ENCODE measurements at regions not wholly inside any gene's neighbourhood (a gene's known extent, or its start where the extent isn't known, plus 50 kb on each side); places are given as distances from the start of the nearest gene placed in this dataset.

GRCh38 chr1:219542828-219543518 lies 69.9 kb downstream of the ZC3H11B start:
- H3K27me3 ChIP-seq (ENCODE audit: control insufficient read depth in 1 of 2, insufficient read depth in 2 of 2, low read length in 2 of 2), result no peaks in the 10 kb centered on the region
- no peaks in the 10 kb centered on the region for H3K4me1 ChIP-seq (ENCODE audit: control insufficient read depth in 2 of 2, insufficient read depth in 2 of 2, low read length in 1 of 2)
- no peak overlapping the region for H3K27ac ChIP-seq (ENCODE audit: low read depth in 2 of 2, low read length in 1 of 2)
- no peaks in the 10 kb centered on the region for H3K36me3 ChIP-seq (ENCODE audit: control insufficient read depth in 2 of 2, insufficient read depth in 2 of 2, low read length in 1 of 2)
- 76 to 77% methylated on average over 5 of the region's 5 CpGs for WGBS, 2 donors
- no peak overlapping the region for H3K4me3 ChIP-seq (ENCODE audit: low read depth in 1 of 2, low read length in 2 of 2)
- no peaks in the 10 kb centered on the region for H3K9me3 ChIP-seq (ENCODE audit: control insufficient read depth in 2 of 2, insufficient read depth in 1 of 2, low read depth in 1 of 2, low read length in 1 of 2)

DNA sequence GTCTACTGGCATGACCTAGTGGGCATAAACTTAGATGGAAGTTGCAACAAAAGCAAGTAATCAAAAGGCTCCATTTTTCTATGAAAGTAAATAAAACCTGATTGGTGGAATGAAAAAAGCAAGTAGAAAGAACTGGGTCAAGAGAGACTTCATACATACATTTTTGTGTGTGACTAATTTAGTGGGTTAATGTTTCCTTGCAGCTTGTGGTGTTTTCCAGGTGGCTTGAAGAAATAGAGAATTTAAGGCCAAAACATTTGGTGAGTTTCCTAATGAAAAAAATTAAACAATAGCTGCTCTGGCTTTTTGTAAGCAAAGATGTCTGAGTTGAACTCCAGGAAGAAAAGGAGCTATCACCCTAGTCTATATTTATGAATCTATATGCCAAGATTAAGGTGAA lies 71.0 kb downstream of the ZC3H11B start:
- H3K4me3 ChIP-seq (ENCODE audit: low read depth in 1 of 2, low read length in 2 of 2), result no peak overlapping the region
- H3K27ac ChIP-seq (ENCODE audit: low read depth in 2 of 2, low read length in 1 of 2), result no peak overlapping the region

DNA sequence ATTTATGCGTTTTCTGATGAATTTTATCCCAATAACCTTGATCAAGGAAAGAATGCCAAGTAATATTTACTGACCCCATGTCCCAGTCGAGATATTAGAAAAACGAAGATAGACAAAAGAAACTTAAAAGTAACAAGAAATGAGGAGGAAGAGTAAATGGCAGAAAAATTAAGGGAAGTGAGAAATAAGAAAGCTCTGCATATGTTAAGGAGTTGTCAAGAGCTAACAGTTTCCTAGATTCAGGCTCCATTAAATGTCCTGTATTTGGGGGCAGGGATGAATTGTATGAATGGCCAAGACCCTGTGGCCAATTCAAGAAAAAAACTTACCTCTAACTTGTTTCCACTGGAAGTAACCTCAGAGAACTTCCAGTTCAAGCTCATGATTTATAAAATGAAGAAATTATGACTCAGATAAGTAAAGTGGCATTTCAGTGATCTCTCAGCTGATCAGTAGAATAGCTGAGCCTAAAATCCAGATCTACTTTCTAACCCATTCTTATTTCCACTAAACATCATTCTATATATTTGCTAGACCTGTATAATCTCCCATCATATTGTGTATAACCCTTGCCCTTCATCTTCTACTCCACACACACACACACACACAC lies 73.2 kb downstream of the ZC3H11B start:
- no peaks in the 10 kb centered on the region for H3K4me1 ChIP-seq (ENCODE audit: control insufficient read depth in 2 of 2, insufficient read depth in 2 of 2, low read length in 1 of 2)
- no peak overlapping the region for H3K27ac ChIP-seq (ENCODE audit: low read depth in 2 of 2, low read length in 1 of 2)
- H3K4me3 ChIP-seq (ENCODE audit: low read depth in 1 of 2, low read length in 2 of 2), result no peak overlapping the region
- H3K27me3 ChIP-seq (ENCODE audit: control insufficient read depth in 1 of 2, insufficient read depth in 2 of 2, low read length in 2 of 2), result no peaks in the 10 kb centered on the region
- 61 to 67% methylated on average over 3 of the region's 3 CpGs for WGBS, 2 donors
- H3K9me3 ChIP-seq (ENCODE audit: control insufficient read depth in 2 of 2, insufficient read depth in 1 of 2, low read depth in 1 of 2, low read length in 1 of 2), result no peaks in the 10 kb centered on the region
- no peaks in the 10 kb centered on the region for H3K36me3 ChIP-seq (ENCODE audit: control insufficient read depth in 2 of 2, insufficient read depth in 2 of 2, low read length in 1 of 2)

More for the DNA sequence above, 71.0 kb downstream of the ZC3H11B start:
- H3K4me1 ChIP-seq (ENCODE audit: control insufficient read depth in 2 of 2, insufficient read depth in 2 of 2, low read length in 1 of 2), result no peaks in the 10 kb centered on the region
- no peaks in the 10 kb centered on the region for H3K27me3 ChIP-seq (ENCODE audit: control insufficient read depth in 1 of 2, insufficient read depth in 2 of 2, low read length in 2 of 2)
- no peaks in the 10 kb centered on the region for H3K9me3 ChIP-seq (ENCODE audit: control insufficient read depth in 2 of 2, insufficient read depth in 1 of 2, low read depth in 1 of 2, low read length in 1 of 2)
- H3K36me3 ChIP-seq (ENCODE audit: control insufficient read depth in 2 of 2, insufficient read depth in 2 of 2, low read length in 1 of 2), result no peaks in the 10 kb centered on the region

DNA sequence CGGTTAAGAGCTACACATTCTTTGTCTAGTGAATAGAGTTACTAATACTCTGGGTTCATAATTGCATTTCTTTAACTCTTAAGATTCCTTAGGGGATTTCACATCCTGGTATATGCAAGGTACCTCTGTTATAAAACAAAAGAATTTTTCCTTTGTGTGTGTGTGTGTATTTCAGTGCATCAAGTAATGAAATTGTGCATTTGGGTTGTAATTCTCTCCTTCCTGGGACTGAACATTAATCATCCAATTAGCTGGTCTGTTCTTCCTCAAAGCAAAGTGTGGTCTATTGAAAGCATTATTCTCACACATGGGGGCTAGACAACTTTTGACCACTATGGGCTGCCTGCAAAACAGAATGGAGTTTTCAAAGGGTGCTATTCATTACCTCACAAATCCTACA lies 74.0 kb downstream of the ZC3H11B start:
- WGBS, 2 donors, result 80 to 90% methylated on average over 1 of the region's 1 CpG
- Histone ChIP-seq H3K27ac (ENCODE audit: low read depth in 2 of 2, low read length in 1 of 2) (no peak overlapping the region), H3K4me1 (ENCODE audit: control insufficient read depth in 2 of 2, insufficient read depth in 2 of 2, low read length in 1 of 2) (no peaks in the 10 kb centered on the region), H3K9me3 (ENCODE audit: control insufficient read depth in 2 of 2, insufficient read depth in 1 of 2, low read depth in 1 of 2, low read length in 1 of 2) (no peaks in the 10 kb centered on the region), H3K27me3 (ENCODE audit: control insufficient read depth in 1 of 2, insufficient read depth in 2 of 2, low read length in 2 of 2) (no peaks in the 10 kb centered on the region), H3K36me3 (ENCODE audit: control insufficient read depth in 2 of 2, insufficient read depth in 2 of 2, low read length in 1 of 2) (no peaks in the 10 kb centered on the region), H3K4me3 (ENCODE audit: low read depth in 1 of 2, low read length in 2 of 2) (no peak overlapping the region)

GRCh38 chr1:219537223-219537631 lies 75.7 kb downstream of the ZC3H11B start:
- no peaks in the 10 kb centered on the region for H3K27me3 ChIP-seq (ENCODE audit: control insufficient read depth in 1 of 2, insufficient read depth in 2 of 2, low read length in 2 of 2)
- H3K27ac ChIP-seq (ENCODE audit: low read depth in 2 of 2, low read length in 1 of 2), result no peak overlapping the region
- WGBS, 2 donors, result 69 to 78% methylated on average over 2 of the region's 2 CpGs
- no peaks in the 10 kb centered on the region for H3K36me3 ChIP-seq (ENCODE audit: control insufficient read depth in 2 of 2, insufficient read depth in 2 of 2, low read length in 1 of 2)
- no peaks in the 10 kb centered on the region for H3K4me1 ChIP-seq (ENCODE audit: control insufficient read depth in 2 of 2, insufficient read depth in 2 of 2, low read length in 1 of 2)
- no peak overlapping the region for H3K4me3 ChIP-seq (ENCODE audit: low read depth in 1 of 2, low read length in 2 of 2)
- H3K9me3 ChIP-seq (ENCODE audit: control insufficient read depth in 2 of 2, insufficient read depth in 1 of 2, low read depth in 1 of 2, low read length in 1 of 2), result no peaks in the 10 kb centered on the region

DNA sequence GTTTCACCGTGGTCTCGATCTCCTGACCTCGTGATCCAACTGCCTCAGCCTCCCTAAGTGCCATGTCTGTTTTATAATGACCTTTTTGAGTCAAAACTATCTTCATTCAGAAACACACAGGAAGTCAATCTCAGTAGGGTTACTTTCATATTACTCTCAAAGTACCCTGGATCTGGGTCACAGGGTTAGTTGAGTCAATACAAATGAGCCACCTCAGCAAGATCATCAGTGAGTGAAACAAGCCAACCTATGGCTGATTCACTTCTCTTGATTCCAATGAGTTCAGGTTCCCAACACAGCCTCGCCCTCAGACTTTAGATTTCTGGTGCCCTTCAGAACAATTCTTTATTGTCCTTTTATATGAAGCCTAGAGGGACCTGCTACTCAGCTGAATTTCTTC lies 76.9 kb downstream of the ZC3H11B start:
- no peak overlapping the region for H3K4me3 ChIP-seq (ENCODE audit: low read depth in 1 of 2, low read length in 2 of 2)
- H3K27ac ChIP-seq (ENCODE audit: low read depth in 2 of 2, low read length in 1 of 2), result no peak overlapping the region
- no peaks in the 10 kb centered on the region for H3K27me3 ChIP-seq (ENCODE audit: control insufficient read depth in 1 of 2, insufficient read depth in 2 of 2, low read length in 2 of 2)
- no peaks in the 10 kb centered on the region for H3K9me3 ChIP-seq (ENCODE audit: control insufficient read depth in 2 of 2, insufficient read depth in 1 of 2, low read depth in 1 of 2, low read length in 1 of 2)
- WGBS, 2 donors, result 85% methylated on average over 4 of the region's 4 CpGs
- H3K36me3 ChIP-seq (ENCODE audit: control insufficient read depth in 2 of 2, insufficient read depth in 2 of 2, low read length in 1 of 2), result no peaks in the 10 kb centered on the region
- no peaks in the 10 kb centered on the region for H3K4me1 ChIP-seq (ENCODE audit: control insufficient read depth in 2 of 2, insufficient read depth in 2 of 2, low read length in 1 of 2)

DNA sequence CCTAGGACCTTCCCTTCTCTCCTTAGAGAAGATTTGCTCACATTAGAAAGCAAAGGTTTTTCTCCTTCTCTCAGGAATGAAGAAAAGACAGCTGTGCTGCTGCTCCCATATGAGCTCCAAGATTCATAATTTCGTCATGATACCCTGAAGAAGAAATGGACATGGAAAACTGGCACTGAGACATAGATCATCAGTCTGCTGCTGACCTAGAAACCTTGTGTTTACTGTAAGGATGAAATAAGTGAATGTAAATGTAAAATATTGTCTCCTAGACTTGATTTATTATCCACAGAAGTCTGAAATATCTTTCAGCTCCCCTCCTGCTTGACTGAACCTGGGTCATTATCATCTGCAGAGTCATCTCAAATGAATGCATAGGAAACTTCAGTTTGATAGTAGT lies 77.9 kb downstream of the ZC3H11B start:
- Histone ChIP-seq H3K27me3 (ENCODE audit: control insufficient read depth in 1 of 2, insufficient read depth in 2 of 2, low read length in 2 of 2) (no peaks in the 10 kb centered on the region), H3K27ac (ENCODE audit: low read depth in 2 of 2, low read length in 1 of 2) (no peak overlapping the region), H3K9me3 (ENCODE audit: control insufficient read depth in 2 of 2, insufficient read depth in 1 of 2, low read depth in 1 of 2, low read length in 1 of 2) (no peaks in the 10 kb centered on the region), H3K36me3 (ENCODE audit: control insufficient read depth in 2 of 2, insufficient read depth in 2 of 2, low read length in 1 of 2) (no peaks in the 10 kb centered on the region), H3K4me1 (ENCODE audit: control insufficient read depth in 2 of 2, insufficient read depth in 2 of 2, low read length in 1 of 2) (no peaks in the 10 kb centered on the region), H3K4me3 (ENCODE audit: low read depth in 1 of 2, low read length in 2 of 2) (no peak overlapping the region)
- 63 to 73% methylated on average over 1 of the region's 1 CpG for WGBS, 2 donors

DNA sequence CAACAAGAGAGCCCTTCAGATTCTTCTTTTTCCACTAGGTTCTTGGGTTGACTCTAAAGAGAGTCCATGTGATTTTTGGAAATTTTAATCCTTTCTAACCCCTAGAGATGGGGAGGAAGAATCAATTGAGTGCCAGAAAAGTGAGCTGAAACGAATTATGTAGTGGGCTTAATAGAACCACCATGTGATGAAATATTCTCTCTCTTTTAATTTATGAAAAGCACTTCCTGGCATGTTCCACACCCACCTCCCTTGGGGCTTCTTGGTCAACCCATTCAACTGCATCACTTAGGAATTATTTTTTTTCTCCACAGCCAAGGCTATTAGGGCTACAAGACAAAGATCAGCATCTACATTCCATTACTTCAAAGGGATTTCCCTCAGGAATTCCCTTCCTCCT lies 79.6 kb downstream of the ZC3H11B start:
- no peak overlapping the region for H3K4me3 ChIP-seq (ENCODE audit: low read depth in 1 of 2, low read length in 2 of 2)
- H3K27me3 ChIP-seq (ENCODE audit: control insufficient read depth in 1 of 2, insufficient read depth in 2 of 2, low read length in 2 of 2), result no peaks in the 10 kb centered on the region
- 15 to 30% methylated on average over 1 of the region's 1 CpG for WGBS, 2 donors
- no peaks in the 10 kb centered on the region for H3K9me3 ChIP-seq (ENCODE audit: control insufficient read depth in 2 of 2, insufficient read depth in 1 of 2, low read depth in 1 of 2, low read length in 1 of 2)
- no peak overlapping the region for H3K27ac ChIP-seq (ENCODE audit: low read depth in 2 of 2, low read length in 1 of 2)
- no peaks in the 10 kb centered on the region for H3K4me1 ChIP-seq (ENCODE audit: control insufficient read depth in 2 of 2, insufficient read depth in 2 of 2, low read length in 1 of 2)
- H3K36me3 ChIP-seq (ENCODE audit: control insufficient read depth in 2 of 2, insufficient read depth in 2 of 2, low read length in 1 of 2), result no peaks in the 10 kb centered on the region

DNA sequence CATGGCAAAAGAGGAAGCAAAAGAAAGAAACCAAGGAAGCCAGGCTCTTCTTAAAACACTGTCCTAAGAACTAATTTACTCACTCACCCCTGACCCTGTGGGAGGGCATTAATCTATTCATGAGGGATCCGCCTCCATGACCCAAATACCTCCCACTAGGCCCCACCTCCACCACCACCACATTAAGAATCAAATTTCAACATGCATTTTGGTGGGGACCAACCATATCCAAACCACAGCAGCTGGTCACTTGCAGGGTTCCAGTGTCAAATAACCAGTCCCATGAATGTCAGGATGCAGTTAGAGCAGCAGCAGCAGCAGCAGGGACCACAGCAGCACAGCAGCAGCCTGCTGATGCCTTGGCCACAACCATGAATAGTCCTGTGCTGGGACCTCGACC lies 83.8 kb downstream of the ZC3H11B start:
- no peaks in the 10 kb centered on the region for H3K4me1 ChIP-seq (ENCODE audit: control insufficient read depth in 2 of 2, insufficient read depth in 2 of 2, low read length in 1 of 2)
- H3K36me3 ChIP-seq (ENCODE audit: control insufficient read depth in 2 of 2, insufficient read depth in 2 of 2, low read length in 1 of 2), result no peaks in the 10 kb centered on the region
- 70 to 72% methylated on average over 2 of the region's 2 CpGs for WGBS, 2 donors
- H3K9me3 ChIP-seq (ENCODE audit: control insufficient read depth in 2 of 2, insufficient read depth in 1 of 2, low read depth in 1 of 2, low read length in 1 of 2), result no peaks in the 10 kb centered on the region
- no peaks in the 10 kb centered on the region for H3K27me3 ChIP-seq (ENCODE audit: control insufficient read depth in 1 of 2, insufficient read depth in 2 of 2, low read length in 2 of 2)
- H3K27ac ChIP-seq (ENCODE audit: low read depth in 2 of 2, low read length in 1 of 2), result no peak overlapping the region
- no peak overlapping the region for H3K4me3 ChIP-seq (ENCODE audit: low read depth in 1 of 2, low read length in 2 of 2)

GRCh38 chr1:219528633-219529032 lies 84.3 kb downstream of the ZC3H11B start:
- Histone ChIP-seq H3K27me3 (ENCODE audit: control insufficient read depth in 1 of 2, insufficient read depth in 2 of 2, low read length in 2 of 2) (no peaks in the 10 kb centered on the region), H3K27ac (ENCODE audit: low read depth in 2 of 2, low read length in 1 of 2) (no peak overlapping the region), H3K4me3 (ENCODE audit: low read depth in 1 of 2, low read length in 2 of 2) (no peak overlapping the region), H3K36me3 (ENCODE audit: control insufficient read depth in 2 of 2, insufficient read depth in 2 of 2, low read length in 1 of 2) (no peaks in the 10 kb centered on the region), H3K9me3 (ENCODE audit: control insufficient read depth in 2 of 2, insufficient read depth in 1 of 2, low read depth in 1 of 2, low read length in 1 of 2) (no peaks in the 10 kb centered on the region), H3K4me1 (ENCODE audit: control insufficient read depth in 2 of 2, insufficient read depth in 2 of 2, low read length in 1 of 2) (no peaks in the 10 kb centered on the region)
- 91 to 94% methylated on average over 3 of the region's 3 CpGs for WGBS, 2 donors
